ENCODE measurements at regions not wholly inside any gene's neighbourhood (a gene's known extent, or its start where the extent isn't known, plus 50 kb on each side); places are given as distances from the start of the nearest gene placed in this dataset.
"Not testable (repeated sequence)": the region's sequence is repeated elsewhere in the genome, so short reads cannot be mapped to it uniquely, and the experiment has no call there.

DNA sequence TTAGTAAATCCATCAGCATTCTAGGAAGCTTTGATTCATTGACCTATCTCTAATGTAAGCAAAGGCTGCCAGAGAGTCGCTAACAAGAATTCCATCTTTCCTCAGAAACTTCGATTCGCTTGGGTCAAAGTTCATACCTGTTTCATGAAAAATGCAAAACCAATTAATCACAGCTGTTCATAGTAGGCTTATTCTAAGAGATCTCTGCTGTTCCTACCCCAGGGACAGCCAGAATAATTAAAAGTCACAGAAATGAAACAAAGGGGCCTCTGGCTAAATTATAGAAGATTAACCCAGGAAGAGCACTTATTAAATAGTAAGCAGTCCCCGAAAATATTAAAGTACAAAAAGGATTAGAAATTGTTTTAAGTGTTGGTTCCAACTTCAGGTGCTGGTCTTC lies 280.1 kb upstream of the FRG2C start:
- DNase-seq; H4K20me1 ChIP-seq (ENCODE audit: insufficient read depth); H3K4me3 ChIP-seq (ENCODE audit: low read depth in 2 of 2, low read length in 1 of 2); H2AFZ ChIP-seq (ENCODE audit: low read depth); H3K4me1 ChIP-seq (ENCODE audit: control insufficient read depth in 1 of 2, insufficient read depth in 2 of 2, low read depth in 1 of 2, low read length in 1 of 2); H3K9ac ChIP-seq; H3K36me3 ChIP-seq (replicated peaks in 1 of 2; ENCODE audit: control insufficient read depth in 1 of 2, insufficient read depth in 2 of 2, low read length in 1 of 2); H3K27me3 ChIP-seq (ENCODE audit: insufficient read depth); CTCF ChIA-PET; H3K4me2 ChIP-seq; H3K9me2 ChIP-seq; H3K9me3 ChIP-seq; H3K79me2 ChIP-seq (ENCODE audit: insufficient read depth); POLR2A ChIA-PET; H3K27ac ChIP-seq (ENCODE audit: low read depth in 2 of 2, low read length in 1 of 2); H3F3A ChIP-seq (replicated peaks; ENCODE audit: insufficient read depth): not testable (repeated sequence)
- 44% methylated on average over 4 of the region's 4 CpGs for WGBS (ENCODE audit: low lambda C conversion rate)

DNA sequence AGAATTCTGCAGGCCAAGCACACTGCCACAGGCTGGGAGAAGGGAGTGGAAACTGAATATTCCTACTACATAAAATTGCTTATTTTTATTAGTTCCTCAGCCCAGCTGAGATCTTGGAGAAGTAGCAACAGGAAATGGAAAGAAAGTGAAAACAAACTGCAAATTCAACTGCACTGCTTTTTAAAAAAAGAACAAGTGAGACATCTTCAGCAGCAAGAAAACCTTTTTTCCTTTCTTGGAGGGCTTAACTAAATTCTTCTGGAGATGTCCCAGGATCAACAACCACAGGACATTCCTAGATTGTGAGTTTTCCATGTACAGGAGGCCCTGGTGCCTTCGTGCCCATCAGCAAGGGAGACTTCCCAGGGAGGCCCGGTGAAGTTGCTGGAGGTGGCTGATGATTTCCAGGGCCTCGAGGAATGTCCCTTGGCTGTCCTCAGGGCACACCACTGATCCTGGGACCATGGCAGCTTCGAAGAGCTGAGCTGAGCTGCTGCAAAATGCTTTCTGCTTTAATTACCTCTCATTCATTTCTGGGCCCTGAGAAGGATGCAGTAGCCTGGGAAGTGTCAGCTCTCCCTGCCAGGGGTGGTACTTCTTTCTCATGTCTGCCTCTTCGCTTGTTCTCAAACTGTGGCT lies 275.5 kb upstream of the FRG2C start:
- H3K4me3 ChIP-seq (ENCODE audit: low read depth in 2 of 2, low read length in 1 of 2); H3K79me2 ChIP-seq (ENCODE audit: insufficient read depth); CTCF ChIA-PET; H3K9me3 ChIP-seq; H3K36me3 ChIP-seq (replicated peaks in 1 of 2; ENCODE audit: control insufficient read depth in 1 of 2, insufficient read depth in 2 of 2, low read length in 1 of 2); H3K27me3 ChIP-seq (ENCODE audit: insufficient read depth); H3K9ac ChIP-seq; H3F3A ChIP-seq (replicated peaks; ENCODE audit: insufficient read depth); H4K20me1 ChIP-seq (ENCODE audit: insufficient read depth); H3K9me2 ChIP-seq; DNase-seq; H3K4me1 ChIP-seq (ENCODE audit: control insufficient read depth in 1 of 2, insufficient read depth in 2 of 2, low read depth in 1 of 2, low read length in 1 of 2); POLR2A ChIA-PET: not testable (repeated sequence)
- Histone ChIP-seq H3K4me2 (peak overlapping the region; percentile 53), H3K27ac (ENCODE audit: low read depth in 2 of 2, low read length in 1 of 2) (peak overlapping the region in 1 of 2 experiments; percentile 48; a peak in 2 of 4 replicates), H2AFZ (ENCODE audit: low read depth) (peak overlapping the region; percentile 79)
- whole genome bisulfite sequencing (ENCODE audit: low lambda C conversion rate): 28% methylated on average over 2 of the region's 5 CpGs

DNA sequence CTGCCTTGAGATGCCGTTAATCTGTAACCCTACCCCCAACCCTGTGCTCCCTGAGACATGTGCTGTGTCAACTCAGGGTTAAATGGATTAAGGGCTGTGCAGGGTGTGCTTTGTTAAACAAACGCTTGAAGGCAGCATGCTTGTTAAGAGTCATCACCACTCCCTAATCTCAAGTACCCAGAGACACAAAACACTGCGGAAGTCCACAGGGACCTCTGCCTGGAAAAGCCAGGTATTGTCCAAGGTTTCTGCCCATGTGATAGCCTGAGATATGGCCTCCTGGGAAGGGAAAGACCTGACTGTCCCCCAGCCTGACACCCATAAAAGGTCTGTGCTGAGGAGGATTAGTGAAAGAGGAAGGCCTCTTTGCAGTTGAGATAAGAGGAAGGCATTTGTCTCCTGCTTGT lies 270.8 kb upstream of the FRG2C start:
- POLR2A ChIA-PET; H3K27ac ChIP-seq (ENCODE audit: low read depth in 2 of 2, low read length in 1 of 2); H3K9ac ChIP-seq; H3K27me3 ChIP-seq (ENCODE audit: insufficient read depth); DNase-seq; CTCF ChIA-PET; H3K4me1 ChIP-seq (ENCODE audit: control insufficient read depth in 1 of 2, insufficient read depth in 2 of 2, low read depth in 1 of 2, low read length in 1 of 2); H3K4me2 ChIP-seq; H3K9me2 ChIP-seq; H3K9me3 ChIP-seq; H2AFZ ChIP-seq (ENCODE audit: low read depth); H4K20me1 ChIP-seq (ENCODE audit: insufficient read depth); H3K36me3 ChIP-seq (replicated peaks in 1 of 2; ENCODE audit: control insufficient read depth in 1 of 2, insufficient read depth in 2 of 2, low read length in 1 of 2); H3K79me2 ChIP-seq (ENCODE audit: insufficient read depth); H3K4me3 ChIP-seq (ENCODE audit: low read depth in 2 of 2, low read length in 1 of 2); H3F3A ChIP-seq (replicated peaks; ENCODE audit: insufficient read depth): not testable (repeated sequence)
- 75% methylated on average over 2 of the region's 3 CpGs for WGBS (ENCODE audit: low lambda C conversion rate)

DNA sequence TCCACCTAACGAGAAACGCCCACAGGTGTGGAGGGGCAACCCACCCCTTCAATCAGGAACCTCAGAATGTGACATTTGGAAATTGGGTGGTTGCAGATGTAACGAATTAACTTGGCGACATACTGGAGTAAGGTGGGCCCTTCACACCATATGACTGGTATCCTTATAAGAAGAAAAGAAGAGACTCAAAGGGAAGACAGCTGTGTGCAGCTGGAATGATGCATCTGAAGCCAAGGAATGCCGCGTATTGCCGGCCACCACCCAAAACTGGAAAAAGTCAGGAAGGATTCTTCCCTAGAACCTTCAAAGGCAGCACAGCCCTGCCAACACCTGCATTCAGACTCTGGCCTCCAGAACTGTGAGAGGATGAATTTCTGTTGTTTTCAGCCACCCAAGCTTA lies 270.0 kb upstream of the FRG2C start:
- H4K20me1 ChIP-seq (ENCODE audit: insufficient read depth): not testable (repeated sequence)

DNA sequence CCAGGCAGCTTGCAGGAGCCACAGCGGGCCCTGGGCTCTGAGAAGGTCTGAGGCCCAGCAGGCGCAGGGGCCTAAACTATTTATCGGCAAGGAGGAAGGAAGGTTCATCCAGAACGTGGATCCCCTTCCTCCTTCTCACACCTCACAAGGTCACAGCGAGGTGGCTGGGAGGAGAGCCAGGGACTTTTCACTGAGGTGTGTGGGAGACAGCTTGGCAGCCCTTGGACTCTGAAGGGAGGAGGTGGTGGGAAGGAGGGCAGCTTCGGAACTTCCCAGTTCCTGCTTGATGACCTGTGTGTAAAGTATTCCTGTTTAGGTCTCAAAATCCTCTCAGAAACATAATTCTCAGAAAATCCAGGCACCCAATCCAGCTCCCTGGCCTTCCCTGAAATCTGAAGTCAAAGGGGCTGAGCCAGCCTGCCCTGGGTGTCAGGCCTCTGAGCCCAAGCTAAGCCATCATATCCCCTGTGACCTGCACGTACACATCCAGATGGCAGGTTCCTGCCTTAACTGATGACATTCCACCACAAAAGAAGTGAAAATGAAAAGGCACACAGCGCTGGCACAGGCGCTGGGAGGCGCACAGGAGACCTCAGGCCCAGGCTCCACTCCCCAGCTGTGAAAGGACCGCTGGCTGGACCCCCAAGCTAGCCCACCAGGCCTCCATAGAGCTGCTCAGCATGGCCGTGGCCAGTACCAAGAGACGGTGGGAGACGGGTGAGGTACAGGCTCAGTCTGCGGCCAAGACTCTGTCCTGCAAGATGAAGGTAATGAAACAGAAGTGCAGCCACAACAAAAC lies 269.4 kb upstream of the FRG2C start:
- H3K27ac ChIP-seq (ENCODE audit: low read depth in 2 of 2, low read length in 1 of 2); H3K9ac ChIP-seq; H3K27me3 ChIP-seq (ENCODE audit: insufficient read depth); H3K36me3 ChIP-seq (replicated peaks in 1 of 2; ENCODE audit: control insufficient read depth in 1 of 2, insufficient read depth in 2 of 2, low read length in 1 of 2); CTCF ChIA-PET; H3K4me3 ChIP-seq (ENCODE audit: low read depth in 2 of 2, low read length in 1 of 2); H3K4me1 ChIP-seq (ENCODE audit: control insufficient read depth in 1 of 2, insufficient read depth in 2 of 2, low read depth in 1 of 2, low read length in 1 of 2); H3K9me2 ChIP-seq; POLR2A ChIA-PET; H3F3A ChIP-seq (replicated peaks; ENCODE audit: insufficient read depth); H3K9me3 ChIP-seq; DNase-seq; H3K4me2 ChIP-seq; H4K20me1 ChIP-seq (ENCODE audit: insufficient read depth); H2AFZ ChIP-seq (ENCODE audit: low read depth); H3K79me2 ChIP-seq (ENCODE audit: insufficient read depth): not testable (repeated sequence)
- 68% methylated on average over 10 of the region's 15 CpGs for WGBS (ENCODE audit: low lambda C conversion rate)

More for the DNA sequence above, 270.0 kb upstream of the FRG2C start:
- H3K27ac ChIP-seq (ENCODE audit: low read depth in 2 of 2, low read length in 1 of 2); H3K4me2 ChIP-seq; H3K27me3 ChIP-seq (ENCODE audit: insufficient read depth); H3K9ac ChIP-seq; DNase-seq; H3K4me1 ChIP-seq (ENCODE audit: control insufficient read depth in 1 of 2, insufficient read depth in 2 of 2, low read depth in 1 of 2, low read length in 1 of 2); H3F3A ChIP-seq (replicated peaks; ENCODE audit: insufficient read depth); H3K9me2 ChIP-seq; H3K79me2 ChIP-seq (ENCODE audit: insufficient read depth); POLR2A ChIA-PET; H3K4me3 ChIP-seq (ENCODE audit: low read depth in 2 of 2, low read length in 1 of 2); H2AFZ ChIP-seq (ENCODE audit: low read depth); CTCF ChIA-PET; H3K9me3 ChIP-seq; H3K36me3 ChIP-seq (replicated peaks in 1 of 2; ENCODE audit: control insufficient read depth in 1 of 2, insufficient read depth in 2 of 2, low read length in 1 of 2): not testable (repeated sequence)
- 74% methylated on average over 7 of the region's 7 CpGs for WGBS (ENCODE audit: low lambda C conversion rate)
